A549 (cell line): ENCODE measurements at regions not wholly inside any gene's neighbourhood (a gene's known extent, or its start where the extent isn't known, plus 50 kb on each side); places are given as distances from the start of the nearest gene placed in this dataset.

Experiments
- CTCF ChIP-seq: fragments of >200 bp; sonication (Bioruptor Twin); formaldehyde crosslinking; IDR thresholded peaks from 3 replicates; pipeline ENCODE4 v1.5.1; 2016
- ESRRA ChIP-seq: fragments of 150-350 bp; IDR thresholded peaks from 2 replicates; pipeline ENCODE4 v1.6.1; 2014; ENCODE audit warnings: mild to moderate bottlenecking, low read length, borderline replicate concordance

GRCh38 chr12:39032448-39032847, 127.1 kb upstream of the CPNE8 start:
- TF ChIP-seq ESRRA (no peak), CTCF (no peak)
